Endothelial cell of umbilical vein (primary cell): ENCODE measurements at regions not wholly inside any gene's neighbourhood (a gene's known extent, or its start where the extent isn't known, plus 50 kb on each side); places are given as distances from the start of the nearest gene placed in this dataset.

Experiments
- BruUV-seq: library from RNA; stranded (reverse); fragments of 400-500 nt; replicated peaks from 2 replicates; lab custom pipeline; 2021; lab: Mats Ljungman, UMichigan
- CTCF ChIA-PET: fragments of 300-600, 350-600 bp; sonication (Branson Sonifier 250); formaldehyde crosslinking; loops from one replicate; lab custom pipeline; 2021; ENCODE audit warnings: antibody characterized with exemption, inconsistent platforms; lab: Charles Lee
- POLR2A ChIA-PET: fragments of 300-600, 350-600 bp; sonication (Branson Sonifier 250); formaldehyde crosslinking; loops from one replicate; lab custom pipeline; 2021; ENCODE audit warnings: antibody characterized with exemption, inconsistent platforms; lab: Charles Lee
- DNase-seq: peaks from one replicate; pipeline ENCODE4 v3.0.0-alpha.2; 2011; ENCODE audit warnings: low read depth, low spot score
- FAIRE-seq: peaks from 2 replicates; lab custom pipeline; 2011; peaks lifted over from hg19 to GRCh38; lab: Jason Lieb, UNC
- H2AFZ ChIP-seq: 2 replicates; pipeline ENCODE4 v1.6.0; 2012; ENCODE audit warnings: low read depth, low read length, control low read depth, inconsistent platforms
- H3K27ac ChIP-seq: 2 replicates; pipeline ENCODE4 v1.5.1; 2011; ENCODE audit warnings: low read depth, mild to moderate bottlenecking, control low read depth, low read length, moderate library complexity; ENCODE audit not compliant: insufficient read depth
- H3K27me3 ChIP-seq, 2 experiments: 2 replicates each; pipeline versions ENCODE4 v1.6.0 to v1.6.1; 2011; ENCODE audit warnings: low read length in 2 of 2, mixed read lengths in 1 of 2; ENCODE audit not compliant: control insufficient read depth in 2 of 2, insufficient read depth in 2 of 2
- H3K36me3 ChIP-seq, 2 experiments: 2 replicates in 1 of 2; 3 replicates in 1 of 2; pipeline ENCODE4 v1.5.1; 2011; ENCODE audit warnings: low read length in 2 of 2, mild to moderate bottlenecking in 1 of 2, moderate library complexity in 1 of 2; ENCODE audit not compliant: control insufficient read depth in 2 of 2, insufficient read depth in 2 of 2; ENCODE audit errors: extremely low read depth in 1 of 2
- H3K4me1 ChIP-seq: 3 replicates; pipeline ENCODE4 v1.5.1; 2011; ENCODE audit warnings: mild to moderate bottlenecking, low read length; ENCODE audit not compliant: control insufficient read depth, insufficient read depth; ENCODE audit errors: extremely low read depth
- H3K4me2 ChIP-seq: 2 replicates; pipeline ENCODE4 v1.6.1; 2011; ENCODE audit warnings: low read length, control low read depth, mixed read lengths; ENCODE audit not compliant: insufficient read depth
- H3K4me3 ChIP-seq, 3 experiments: fragments of 200-600 bp in 1 of 3; sonication (generic), shearing (Covaris generic) in 1 of 3; replicated peaks in 1 of 3; 2 replicates each; pipeline ENCODE4 v1.5.1; 2011 to 2016; ENCODE audit warnings: control low read depth in 3 of 3, low read length in 3 of 3, mild to moderate bottlenecking in 2 of 3, inconsistent platforms in 1 of 3, low read depth in 1 of 3, moderate library complexity in 1 of 3; ENCODE audit not compliant: insufficient read depth in 1 of 3
- H3K79me2 ChIP-seq: 2 replicates; pipeline ENCODE4 v1.6.0; 2012; ENCODE audit warnings: low read length, inconsistent platforms; ENCODE audit not compliant: control insufficient read depth, insufficient read depth
- H3K9ac ChIP-seq: replicated peaks from 2 replicates; pipeline ENCODE3; 2011; ENCODE audit warnings: low read length, control low read depth; ENCODE audit not compliant: insufficient read depth; ENCODE audit errors: extremely low read depth
- H3K9me1 ChIP-seq: replicated peaks from 3 replicates; pipeline ENCODE4 v1.6.0; 2011; ENCODE audit warnings: mild to moderate bottlenecking, low read length; ENCODE audit not compliant: control insufficient read depth, insufficient read depth; ENCODE audit errors: extremely low read depth
- H3K9me3 ChIP-seq: replicated peaks from 2 replicates; pipeline ENCODE4 v1.5.1; 2012; ENCODE audit warnings: low read length, inconsistent platforms; ENCODE audit not compliant: control insufficient read depth, insufficient read depth
- H4K20me1 ChIP-seq: replicated peaks from 2 replicates; pipeline ENCODE3; 2011; ENCODE audit warnings: mild to moderate bottlenecking, low read length; ENCODE audit not compliant: control insufficient read depth, insufficient read depth; ENCODE audit errors: extremely low read depth
- EZH2 ChIP-seq: IDR thresholded peaks from 2 replicates; pipeline ENCODE4 v1.6.1; 2012; ENCODE audit warnings: borderline replicate concordance, low read depth, mild to moderate bottlenecking, moderate library complexity, low read length, inconsistent platforms; ENCODE audit not compliant: severe bottlenecking
- FOS ChIP-seq: IDR thresholded peaks from 2 replicates; pipeline ENCODE4 v1.6.1; 2011; ENCODE audit warnings: mild to moderate bottlenecking, low read length, moderate library complexity, borderline replicate concordance; ENCODE audit not compliant: insufficient read depth
- GATA2 ChIP-seq: IDR thresholded peaks from 2 replicates; pipeline ENCODE4 v1.7.0; 2011; ENCODE audit warnings: low read depth, mild to moderate bottlenecking, moderate library complexity, mixed read lengths, low read length; ENCODE audit not compliant: insufficient read length, insufficient read depth
- JUN ChIP-seq: IDR thresholded peaks from 2 replicates; pipeline ENCODE4 v1.6.1; 2011; ENCODE audit warnings: borderline replicate concordance, low read depth; ENCODE audit not compliant: insufficient read length, insufficient read depth
- MYC ChIP-seq: IDR thresholded peaks from one replicate; pipeline ENCODE4 v1.6.1; 2011; ENCODE audit warnings: mild to moderate bottlenecking, low read depth, low read length
- POLR2A ChIP-seq: IDR thresholded peaks from 2 replicates; pipeline ENCODE4 v1.6.1; 2012; ENCODE audit warnings: low read depth, mild to moderate bottlenecking, control low read depth, low read length
- POLR2AphosphoS5 ChIP-seq: IDR thresholded peaks from 2 replicates; pipeline ENCODE4 v1.6.1; 2012; ENCODE audit warnings: low read depth, mild to moderate bottlenecking, control low read depth, low read length, moderate library complexity; ENCODE audit not compliant: insufficient read depth
- dilution Hi-C: fragments of 300-500 bp; cut with MboI; formaldehyde crosslinking; loops from one replicate; pipeline ENCODE4 v1.15.0; 2019; ENCODE audit warnings: low sequenced_read_pairs; ENCODE audit not compliant: extremely low pct_ligation_motif_present
- intact Hi-C: fragments of 100-400 bp; cut with micrococcal nuclease; formaldehyde crosslinking; loops from one replicate; pipeline ENCODE4 v1.10.0; 2022
- TF ChIP-seq, protein P1 (sequence below), 2 donors: IDR thresholded peaks; 1 replicate in 1 of 2; 2 replicates in 1 of 2; pipeline ENCODE4 v1.5.1; 2011; ENCODE audit warnings: low read length in 2 of 2, mild to moderate bottlenecking in 2 of 2, moderate library complexity in 2 of 2, control low read depth in 1 of 2, inconsistent platforms in 1 of 2, low read depth in 1 of 2; ENCODE audit not compliant: insufficient read depth in 1 of 2; ENCODE audit errors: extremely low read depth in 1 of 2
- TF ChIP-seq, protein P2 (sequence below): IDR thresholded peaks from 2 replicates; pipeline ENCODE4 v1.6.1; 2011; ENCODE audit not compliant: insufficient read depth, insufficient read length

GRCh38 chr10:65482848-65483247, 1443.0 kb upstream of the LRRTM3 start:
- no peaks in the 10 kb centered on the region for H3K79me2 ChIP-seq
- H2AFZ ChIP-seq: no peak overlapping the region
- H3K9me3 ChIP-seq: no peaks in the 10 kb centered on the region
- no peaks in the 10 kb centered on the region for H3K9me1 ChIP-seq
- DNase-seq (no peak), FAIRE-seq (no peak)
- BruUV-seq: no TSS peak
- CTCF ChIA-PET: no interaction called here
- H3K4me1 ChIP-seq: no peaks in the 10 kb centered on the region
- POLR2A ChIA-PET: no interaction called here
- no peak overlapping the region for H3K4me2 ChIP-seq
- no peaks in the 10 kb centered on the region for H3K27me3 ChIP-seq
- no peak for TF ChIP-seq MYC
- no peak for TF ChIP-seq FOS
- no peak for TF ChIP-seq POLR2AphosphoS5
- no peak for TF ChIP-seq GATA2
- no peak for TF ChIP-seq EZH2
- TF ChIP-seq, protein P1, sequence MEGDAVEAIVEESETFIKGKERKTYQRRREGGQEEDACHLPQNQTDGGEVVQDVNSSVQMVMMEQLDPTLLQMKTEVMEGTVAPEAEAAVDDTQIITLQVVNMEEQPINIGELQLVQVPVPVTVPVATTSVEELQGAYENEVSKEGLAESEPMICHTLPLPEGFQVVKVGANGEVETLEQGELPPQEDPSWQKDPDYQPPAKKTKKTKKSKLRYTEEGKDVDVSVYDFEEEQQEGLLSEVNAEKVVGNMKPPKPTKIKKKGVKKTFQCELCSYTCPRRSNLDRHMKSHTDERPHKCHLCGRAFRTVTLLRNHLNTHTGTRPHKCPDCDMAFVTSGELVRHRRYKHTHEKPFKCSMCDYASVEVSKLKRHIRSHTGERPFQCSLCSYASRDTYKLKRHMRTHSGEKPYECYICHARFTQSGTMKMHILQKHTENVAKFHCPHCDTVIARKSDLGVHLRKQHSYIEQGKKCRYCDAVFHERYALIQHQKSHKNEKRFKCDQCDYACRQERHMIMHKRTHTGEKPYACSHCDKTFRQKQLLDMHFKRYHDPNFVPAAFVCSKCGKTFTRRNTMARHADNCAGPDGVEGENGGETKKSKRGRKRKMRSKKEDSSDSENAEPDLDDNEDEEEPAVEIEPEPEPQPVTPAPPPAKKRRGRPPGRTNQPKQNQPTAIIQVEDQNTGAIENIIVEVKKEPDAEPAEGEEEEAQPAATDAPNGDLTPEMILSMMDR (IDR thresholded peaks at IDR 0.05; ENCODE audit: extremely low read depth in 1 of 2, insufficient read depth in 1 of 2, low read depth in 1 of 2, low read length in 2 of 2): no peak
- no peak for TF ChIP-seq JUN
- TF ChIP-seq, protein P2, sequence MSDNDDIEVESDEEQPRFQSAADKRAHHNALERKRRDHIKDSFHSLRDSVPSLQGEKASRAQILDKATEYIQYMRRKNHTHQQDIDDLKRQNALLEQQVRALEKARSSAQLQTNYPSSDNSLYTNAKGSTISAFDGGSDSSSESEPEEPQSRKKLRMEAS: no peak
- TF ChIP-seq POLR2A: no peak
- no peak overlapping the region for H3K9ac ChIP-seq
- intact Hi-C loops (no loop called here), dilution Hi-C loops (no loop called here)
- no peaks in the 10 kb centered on the region for H3K36me3 ChIP-seq
- no peak overlapping the region for H3K4me3 ChIP-seq
- H3K27ac ChIP-seq: no peak overlapping the region
- no peaks in the 10 kb centered on the region for H4K20me1 ChIP-seq
